ENCODE measurements at regions not wholly inside any gene's neighbourhood (a gene's known extent, or its start where the extent isn't known, plus 50 kb on each side); places are given as distances from the start of the nearest gene placed in this dataset.
"Not testable (repeated sequence)": the region's sequence is repeated elsewhere in the genome, so short reads cannot be mapped to it uniquely, and the experiment has no call there.

DNA sequence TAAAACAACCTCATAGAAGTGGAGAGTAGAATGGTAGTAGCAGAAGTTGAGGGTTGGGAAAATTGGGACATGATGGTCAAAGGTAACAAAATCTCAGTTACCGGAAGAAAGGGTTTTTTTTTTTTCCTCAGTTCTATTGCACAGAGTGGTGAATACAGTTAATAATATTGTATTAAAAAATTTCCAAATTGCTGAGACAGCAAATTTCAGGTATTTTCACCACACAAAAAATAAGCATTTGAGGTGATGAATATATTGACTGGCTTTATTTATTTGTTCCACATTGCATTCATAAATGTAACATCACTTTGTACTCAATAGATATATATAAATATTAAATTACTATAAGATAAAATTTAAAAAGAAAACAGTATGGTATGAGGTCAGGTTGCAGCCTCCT lies 373.8 kb downstream of the ETV1 start:
- POLR2A ChIA-PET = no interaction called here
- Histone ChIP-seq H3K4me3 (ENCODE audit: low read depth, low read length) (no peak overlapping the region), H3K36me3 (ENCODE audit: control insufficient read depth, insufficient read depth, low read length) (no peaks in the 10 kb centered on the region), H3K27me3 (ENCODE audit: control insufficient read depth, insufficient read depth, low read length) (no peaks in the 10 kb centered on the region)
- DNase-seq (ENCODE audit: low read depth) = no peak
- TF ChIP-seq, protein P1, sequence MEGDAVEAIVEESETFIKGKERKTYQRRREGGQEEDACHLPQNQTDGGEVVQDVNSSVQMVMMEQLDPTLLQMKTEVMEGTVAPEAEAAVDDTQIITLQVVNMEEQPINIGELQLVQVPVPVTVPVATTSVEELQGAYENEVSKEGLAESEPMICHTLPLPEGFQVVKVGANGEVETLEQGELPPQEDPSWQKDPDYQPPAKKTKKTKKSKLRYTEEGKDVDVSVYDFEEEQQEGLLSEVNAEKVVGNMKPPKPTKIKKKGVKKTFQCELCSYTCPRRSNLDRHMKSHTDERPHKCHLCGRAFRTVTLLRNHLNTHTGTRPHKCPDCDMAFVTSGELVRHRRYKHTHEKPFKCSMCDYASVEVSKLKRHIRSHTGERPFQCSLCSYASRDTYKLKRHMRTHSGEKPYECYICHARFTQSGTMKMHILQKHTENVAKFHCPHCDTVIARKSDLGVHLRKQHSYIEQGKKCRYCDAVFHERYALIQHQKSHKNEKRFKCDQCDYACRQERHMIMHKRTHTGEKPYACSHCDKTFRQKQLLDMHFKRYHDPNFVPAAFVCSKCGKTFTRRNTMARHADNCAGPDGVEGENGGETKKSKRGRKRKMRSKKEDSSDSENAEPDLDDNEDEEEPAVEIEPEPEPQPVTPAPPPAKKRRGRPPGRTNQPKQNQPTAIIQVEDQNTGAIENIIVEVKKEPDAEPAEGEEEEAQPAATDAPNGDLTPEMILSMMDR (IDR thresholded peaks at IDR 0.05; ENCODE audit: insufficient read depth, low read depth, low read length) = no peak
- CTCF ChIA-PET = no interaction called here

DNA sequence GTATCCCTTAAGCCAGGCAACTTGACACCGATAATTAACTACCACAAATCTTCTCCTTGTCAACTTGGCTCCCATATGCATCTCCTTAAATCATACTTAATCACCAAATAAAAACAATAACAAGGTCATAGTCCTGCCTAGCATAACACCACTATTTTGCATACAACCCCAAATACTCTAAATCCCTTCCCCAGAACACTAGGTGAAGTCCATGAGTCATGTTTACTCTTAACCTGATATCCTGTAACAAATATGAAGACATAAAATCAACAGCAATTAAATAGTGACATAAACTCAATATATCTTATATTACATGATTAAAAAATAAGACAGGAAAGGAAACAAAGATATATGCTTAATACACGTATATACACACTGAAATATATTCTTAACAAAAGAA lies 362.0 kb downstream of the ETV1 start:
- ChIA-PET CTCF (no interaction called here), POLR2A (no interaction called here)
- no peak for DNase-seq (ENCODE audit: low read depth)
- Histone ChIP-seq H3K36me3 (ENCODE audit: control insufficient read depth, insufficient read depth, low read length) (no peaks in the 10 kb centered on the region), H3K4me3 (ENCODE audit: low read depth, low read length) (no peak overlapping the region), H3K27me3 (ENCODE audit: control insufficient read depth, insufficient read depth, low read length) (no peaks in the 10 kb centered on the region)
- TF ChIP-seq, protein P1 (IDR thresholded peaks at IDR 0.05; ENCODE audit: insufficient read depth, low read depth, low read length) = no peak

DNA sequence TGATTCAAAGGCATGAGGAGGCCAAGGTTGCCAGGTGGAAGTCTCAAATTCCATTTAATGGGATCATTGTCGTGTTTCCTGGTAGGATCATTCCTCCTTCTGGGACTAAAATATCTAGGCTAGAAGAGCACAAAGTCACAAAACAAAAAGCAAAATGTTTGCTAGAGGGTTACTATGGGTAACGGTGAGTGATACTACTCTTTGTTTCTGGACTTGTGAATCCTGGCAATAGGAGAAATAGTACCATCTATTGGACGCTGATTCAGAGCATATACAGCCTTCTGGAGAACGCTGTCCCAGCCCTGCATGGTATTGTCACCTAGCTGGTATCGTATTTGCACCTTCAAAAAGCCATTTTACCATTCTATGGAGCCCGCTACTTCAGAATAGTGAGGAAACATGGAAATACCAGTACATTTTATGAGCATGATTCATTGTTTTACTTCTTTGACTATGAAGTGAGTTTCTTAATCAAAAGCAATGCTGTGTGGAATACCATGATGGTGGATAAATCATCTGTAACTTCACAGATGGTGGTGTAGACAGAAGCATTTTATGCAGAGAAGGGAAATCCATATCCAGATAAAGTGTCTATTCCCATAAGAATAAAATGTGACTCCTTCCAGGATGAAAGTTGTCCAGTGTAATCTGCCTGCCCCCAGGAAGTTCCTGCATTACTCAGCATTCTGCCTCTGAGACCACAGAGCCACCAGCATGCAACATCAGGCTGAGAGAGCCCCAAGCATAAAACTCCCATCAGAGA lies 361.0 kb downstream of the ETV1 start:
- POLR2A ChIA-PET = no interaction called here
- DNase-seq (ENCODE audit: low read depth) = peak; percentile 6
- CTCF ChIA-PET = no interaction called here
- no peak overlapping the region for H3K4me3 ChIP-seq (ENCODE audit: low read depth, low read length)
- TF ChIP-seq, protein P1 (IDR thresholded peaks at IDR 0.05; ENCODE audit: insufficient read depth, low read depth, low read length) = no peak
- H3K27me3 ChIP-seq (ENCODE audit: control insufficient read depth, insufficient read depth, low read length) = no peaks in the 10 kb centered on the region
- no peaks in the 10 kb centered on the region for H3K36me3 ChIP-seq (ENCODE audit: control insufficient read depth, insufficient read depth, low read length)

DNA sequence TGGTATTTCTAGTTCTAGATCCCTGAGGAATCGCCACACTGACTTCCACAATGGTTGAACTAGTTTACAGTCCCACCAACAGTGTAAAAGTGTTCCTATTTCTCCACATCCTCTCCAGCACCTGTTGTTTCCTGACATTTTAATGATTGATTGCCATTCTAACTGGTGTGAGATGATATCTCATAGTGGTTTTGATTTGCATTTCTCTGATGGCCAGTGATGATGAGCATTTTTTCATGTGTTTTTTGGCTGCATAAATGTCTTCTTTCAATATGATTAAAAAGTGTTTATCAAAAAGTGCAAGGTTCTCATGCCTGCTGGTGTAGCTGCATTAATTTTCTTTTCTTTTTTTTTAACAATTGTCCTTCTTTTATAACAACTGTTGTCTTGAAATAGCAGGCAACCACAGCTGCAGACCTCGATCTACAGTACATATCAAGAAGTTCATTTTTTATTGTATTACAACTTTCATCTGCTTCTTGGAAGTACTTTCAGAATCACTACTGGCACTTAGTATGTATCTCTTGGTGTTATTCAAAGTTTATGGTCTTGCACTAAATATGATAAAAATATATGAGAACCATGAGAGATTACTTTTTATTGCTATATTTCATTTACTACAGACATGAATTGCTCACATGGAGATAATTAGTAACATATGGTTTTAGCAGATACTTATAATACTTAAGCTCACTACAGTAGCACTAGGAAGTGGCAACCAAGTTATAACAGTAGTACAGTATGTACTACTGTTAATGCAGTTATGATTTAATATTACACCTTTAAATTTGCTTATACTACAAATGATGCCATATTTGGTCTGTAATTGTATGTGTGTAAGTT lies 358.0 kb downstream of the ETV1 start:
- CTCF ChIA-PET; POLR2A ChIA-PET; DNase-seq (ENCODE audit: low read depth); H3K27me3 ChIP-seq (ENCODE audit: control insufficient read depth, insufficient read depth, low read length); H3K36me3 ChIP-seq (ENCODE audit: control insufficient read depth, insufficient read depth, low read length); H3K4me3 ChIP-seq (ENCODE audit: low read depth, low read length): not testable (repeated sequence)

DNA sequence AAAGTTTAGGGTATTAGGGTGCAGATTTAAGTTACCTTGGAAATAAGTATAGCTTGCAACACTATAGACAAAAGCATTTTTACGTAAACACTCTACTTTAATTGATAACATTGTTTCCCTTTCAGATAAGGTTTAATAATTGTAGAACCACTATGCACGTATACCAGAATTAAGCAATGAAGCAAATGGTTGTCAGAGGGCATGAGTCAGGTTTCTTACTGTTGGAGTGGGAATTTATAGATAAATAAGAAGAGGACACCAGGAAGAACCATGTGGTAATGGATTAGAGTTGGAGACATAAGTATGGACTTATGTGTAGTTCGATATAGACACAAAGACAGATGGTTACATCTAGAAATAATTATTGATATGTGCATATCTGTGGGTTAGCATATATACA lies 355.6 kb downstream of the ETV1 start:
- Histone ChIP-seq H3K27me3 (ENCODE audit: control insufficient read depth, insufficient read depth, low read length) (no peaks in the 10 kb centered on the region), H3K36me3 (ENCODE audit: control insufficient read depth, insufficient read depth, low read length) (no peaks in the 10 kb centered on the region), H3K4me3 (ENCODE audit: low read depth, low read length) (no peak overlapping the region)
- ChIA-PET CTCF (no interaction called here), POLR2A (no interaction called here)
- DNase-seq (ENCODE audit: low read depth) = no peak
- TF ChIP-seq, protein P1 (IDR thresholded peaks at IDR 0.05; ENCODE audit: insufficient read depth, low read depth, low read length) = no peak

Measured in BJ (cell line).